Calu3 (cell line): ENCODE measurements at regions not wholly inside any gene's neighbourhood (a gene's known extent, or its start where the extent isn't known, plus 50 kb on each side); places are given as distances from the start of the nearest gene placed in this dataset.

Source experiments
- BruUV-seq: library from RNA; stranded (reverse); fragments of 400-500 nt; replicated peaks from 2 replicates; lab custom pipeline; 2021; lab: Mats Ljungman, UMichigan
- CTCF ChIA-PET: fragments of 300-600 bp; sonication (Branson Sonifier 250); formaldehyde crosslinking; loops from one replicate; lab custom pipeline; 2022; ENCODE audit warnings: antibody characterized with exemption; lab: Charles Lee
- DNase-seq: peaks from one replicate; pipeline ENCODE4 v3.0.0; 2022
- H3K27ac Mint-ChIP-seq: one replicate; pipeline ENCODE4 v1.8.0; 2022; ENCODE audit warnings: mixed read lengths; ENCODE audit not compliant: unreplicated experiment
- H3K27me3 Mint-ChIP-seq: one replicate; pipeline ENCODE4 v1.8.0; 2022; ENCODE audit warnings: mixed read lengths; ENCODE audit not compliant: unreplicated experiment
- H3K36me3 Mint-ChIP-seq: one replicate; pipeline ENCODE4 v1.8.0; 2022; ENCODE audit warnings: mild to moderate bottlenecking, moderate library complexity, mixed read lengths; ENCODE audit not compliant: insufficient read depth, unreplicated experiment
- H3K4me1 Mint-ChIP-seq: one replicate; pipeline ENCODE4 v1.8.0; 2022; ENCODE audit warnings: mild to moderate bottlenecking, low read depth, mixed read lengths; ENCODE audit not compliant: unreplicated experiment
- H3K4me3 Mint-ChIP-seq: one replicate; pipeline ENCODE4 v1.8.0; 2022; ENCODE audit warnings: mild to moderate bottlenecking, low read depth, moderate library complexity, mixed read lengths; ENCODE audit not compliant: unreplicated experiment
- H3K9me3 Mint-ChIP-seq: one replicate; pipeline ENCODE4 v1.8.0; 2022; ENCODE audit warnings: low read depth, mixed read lengths; ENCODE audit not compliant: unreplicated experiment
- CTCF ChIP-seq: fragments of 200-600 bp; IDR thresholded peaks from one replicate; pipeline ENCODE4 v1.8.0; 2022; ENCODE audit warnings: antibody characterized with exemption; ENCODE audit not compliant: unreplicated experiment
- intact Hi-C: fragments of 100-400 bp; cut with micrococcal nuclease; formaldehyde crosslinking; loops from one replicate; pipeline ENCODE4 v1.10.0; 2022; ENCODE audit not compliant: unreplicated experiment

GRCh38 chr2:14828223-14828622, 195.7 kb downstream of the LRATD1 start:
- Mint-ChIP-seq H3K36me3 (no peaks in the 10 kb centered on the region), H3K27ac (no peak overlapping the region), H3K9me3 (peaks cover 6% of the 10 kb centered on the region), H3K4me3 (no peak overlapping the region), H3K27me3 (no peaks in the 10 kb centered on the region), H3K4me1 (peaks cover 7% of the 10 kb centered on the region)
- no peak for DNase-seq
- intact Hi-C loops = loop anchor here (5.0 kb wide), 1 partner anchor 46 kb away; no protein-coding TSS in a partner anchor
- CTCF ChIA-PET = no interaction called here
- BruUV-seq = no TSS peak
- no peak for TF ChIP-seq CTCF

- H3K4me3 Mint-ChIP-seq = no peak overlapping the region
- BruUV-seq = no TSS peak
- no peaks in the 10 kb centered on the region for H3K36me3 Mint-ChIP-seq
- peaks cover 6% of the 10 kb centered on the region for H3K9me3 Mint-ChIP-seq
- TF ChIP-seq CTCF = no peak
- intact Hi-C loops = loop anchor here (5.0 kb wide), 1 partner anchor 47 kb away; no protein-coding TSS in a partner anchor
- H3K27ac Mint-ChIP-seq = no peak overlapping the region
- no peaks in the 10 kb centered on the region for H3K27me3 Mint-ChIP-seq
- DNase-seq = no peak
- CTCF ChIA-PET = no interaction called here
- H3K4me1 Mint-ChIP-seq = peaks cover 7% of the 10 kb centered on the region
Measured at GRCh38 chr2:14828968-14829367, 196.5 kb downstream of the LRATD1 start.

GRCh38 chr2:14831458-14831857, 198.9 kb downstream of the LRATD1 start:
- CTCF ChIA-PET = interaction anchor here (0.6 kb wide), 1 partner anchor 9 kb away, joined by 4 read pairs; no protein-coding TSS in a partner anchor

GRCh38 chr2:14843507-14844204, 211.1 kb downstream of the LRATD1 start:
- intact Hi-C loops = no loop called here
- CTCF ChIA-PET = no interaction called here
- no peak for DNase-seq
- no peak for TF ChIP-seq CTCF
- no peak overlapping the region for H3K27ac Mint-ChIP-seq
- no peaks in the 10 kb centered on the region for H3K36me3 Mint-ChIP-seq
- no peaks in the 10 kb centered on the region for H3K27me3 Mint-ChIP-seq
- peaks cover 16% of the 10 kb centered on the region for H3K9me3 Mint-ChIP-seq
- H3K4me3 Mint-ChIP-seq = no peak overlapping the region
- no TSS peak for BruUV-seq
- H3K4me1 Mint-ChIP-seq = no peaks in the 10 kb centered on the region

More at GRCh38 chr2:14831458-14831857, 198.9 kb downstream of the LRATD1 start:
- no peak overlapping the region for H3K27ac Mint-ChIP-seq
- H3K27me3 Mint-ChIP-seq = no peaks in the 10 kb centered on the region
- intact Hi-C loops = no loop called here
- no peak for TF ChIP-seq CTCF
- DNase-seq = no peak
- H3K36me3 Mint-ChIP-seq = no peaks in the 10 kb centered on the region
- no peak overlapping the region for H3K4me3 Mint-ChIP-seq
- peaks cover 7% of the 10 kb centered on the region for H3K4me1 Mint-ChIP-seq
- peaks cover 10% of the 10 kb centered on the region for H3K9me3 Mint-ChIP-seq
- BruUV-seq = no TSS peak
